ENCODE measurements at regions not wholly inside any gene's neighbourhood (a gene's known extent, or its start where the extent isn't known, plus 50 kb on each side); places are given as distances from the start of the nearest gene placed in this dataset.
"Not testable (repeated sequence)": the region's sequence is repeated elsewhere in the genome, so short reads cannot be mapped to it uniquely, and the experiment has no call there.

DNA sequence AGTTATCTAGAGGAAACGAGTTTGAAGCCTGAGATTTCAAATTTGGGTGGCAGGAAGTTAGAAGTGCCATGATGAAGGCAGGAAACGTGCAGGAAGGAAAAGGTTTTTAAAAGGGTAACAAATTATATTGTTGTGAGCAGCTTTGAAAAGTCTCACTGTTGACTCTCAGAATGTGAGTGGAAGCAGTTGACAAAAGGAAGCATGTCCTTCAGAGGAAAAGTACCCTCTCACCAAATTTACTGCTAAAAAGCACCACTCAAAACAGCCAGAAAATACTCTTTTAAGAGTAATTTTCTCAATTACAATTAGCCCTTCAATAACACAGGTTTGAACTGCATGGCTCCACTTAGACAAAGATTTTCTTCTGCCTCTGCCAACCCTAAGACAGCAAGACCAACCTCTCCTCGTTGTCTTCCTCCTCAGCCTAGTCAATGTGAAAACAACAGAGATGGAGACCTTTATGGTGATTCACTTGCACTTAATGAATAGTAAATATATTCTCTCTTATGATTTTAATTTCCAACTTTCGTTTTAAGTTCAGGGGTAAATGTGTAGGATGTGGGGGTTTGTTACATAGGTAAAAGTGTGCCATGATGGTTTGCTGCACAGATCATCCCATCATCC, 117.1 kb upstream of the LIPC start:
- DNase-seq (ENCODE audit: low read depth): no peak
- H3K27me3 ChIP-seq (ENCODE audit: control insufficient read depth, insufficient read depth, low read length): no peaks in the 10 kb centered on the region
- no peaks in the 10 kb centered on the region for H3K36me3 ChIP-seq (ENCODE audit: control insufficient read depth, insufficient read depth, low read length)
- ChIA-PET POLR2A (no interaction called here), CTCF (interaction anchor here (0.6 to 1.4 kb wide), 2 partner anchors 12 to 471 kb away, joined by 3 read pairs; no protein-coding TSS in a partner anchor)
- TF ChIP-seq, protein P1, sequence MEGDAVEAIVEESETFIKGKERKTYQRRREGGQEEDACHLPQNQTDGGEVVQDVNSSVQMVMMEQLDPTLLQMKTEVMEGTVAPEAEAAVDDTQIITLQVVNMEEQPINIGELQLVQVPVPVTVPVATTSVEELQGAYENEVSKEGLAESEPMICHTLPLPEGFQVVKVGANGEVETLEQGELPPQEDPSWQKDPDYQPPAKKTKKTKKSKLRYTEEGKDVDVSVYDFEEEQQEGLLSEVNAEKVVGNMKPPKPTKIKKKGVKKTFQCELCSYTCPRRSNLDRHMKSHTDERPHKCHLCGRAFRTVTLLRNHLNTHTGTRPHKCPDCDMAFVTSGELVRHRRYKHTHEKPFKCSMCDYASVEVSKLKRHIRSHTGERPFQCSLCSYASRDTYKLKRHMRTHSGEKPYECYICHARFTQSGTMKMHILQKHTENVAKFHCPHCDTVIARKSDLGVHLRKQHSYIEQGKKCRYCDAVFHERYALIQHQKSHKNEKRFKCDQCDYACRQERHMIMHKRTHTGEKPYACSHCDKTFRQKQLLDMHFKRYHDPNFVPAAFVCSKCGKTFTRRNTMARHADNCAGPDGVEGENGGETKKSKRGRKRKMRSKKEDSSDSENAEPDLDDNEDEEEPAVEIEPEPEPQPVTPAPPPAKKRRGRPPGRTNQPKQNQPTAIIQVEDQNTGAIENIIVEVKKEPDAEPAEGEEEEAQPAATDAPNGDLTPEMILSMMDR (IDR thresholded peaks at IDR 0.05; ENCODE audit: insufficient read depth, low read depth, low read length): no peak
- no peak overlapping the region for H3K4me3 ChIP-seq (ENCODE audit: low read depth, low read length)

DNA sequence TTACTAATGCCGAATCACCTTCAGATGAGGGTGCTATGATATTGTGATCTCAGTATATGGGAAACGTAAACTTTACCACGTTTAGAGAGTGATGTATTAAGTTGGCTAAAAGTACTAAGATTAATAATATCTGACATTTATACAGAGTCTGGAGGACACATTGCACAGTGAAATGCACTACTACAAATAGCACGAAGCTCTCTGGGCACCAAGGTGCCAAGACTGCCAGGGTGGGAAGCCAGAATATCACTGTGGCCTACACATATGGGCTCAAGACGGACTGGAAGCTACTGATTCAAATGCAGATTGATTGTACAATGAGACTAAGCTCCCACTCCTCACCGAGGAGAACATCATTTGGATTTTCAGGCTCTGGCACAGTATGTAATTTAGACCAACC, 113.3 kb upstream of the LIPC start:
- TF ChIP-seq, protein P1 (IDR thresholded peaks at IDR 0.05; ENCODE audit: insufficient read depth, low read depth, low read length): no peak
- H3K36me3 ChIP-seq (ENCODE audit: control insufficient read depth, insufficient read depth, low read length): no peaks in the 10 kb centered on the region
- POLR2A ChIA-PET: no interaction called here
- no peaks in the 10 kb centered on the region for H3K27me3 ChIP-seq (ENCODE audit: control insufficient read depth, insufficient read depth, low read length)
- CTCF ChIA-PET: interaction anchor here (0.6 kb wide), 1 partner anchor 92 kb away, joined by 3 read pairs; no protein-coding TSS in a partner anchor
- no peak overlapping the region for H3K4me3 ChIP-seq (ENCODE audit: low read depth, low read length)
- no peak for DNase-seq (ENCODE audit: low read depth)

DNA sequence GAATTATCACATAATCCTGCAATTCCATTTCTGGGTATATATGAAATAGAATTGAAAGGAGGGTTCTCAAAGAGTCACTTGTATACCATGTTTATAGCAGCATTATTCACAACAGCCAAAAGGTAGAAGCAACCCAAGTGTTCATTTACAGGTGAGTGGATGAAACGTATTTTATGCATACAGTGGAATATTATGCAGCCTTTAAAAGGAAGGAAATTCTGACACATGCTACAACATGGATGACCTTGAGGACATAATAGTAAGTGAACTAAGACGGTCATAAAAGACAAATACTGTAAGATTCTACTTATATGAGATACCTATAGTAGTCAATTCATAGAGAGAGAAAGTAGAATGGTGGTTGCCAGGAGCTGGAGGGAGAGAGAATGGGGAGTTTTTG, 110.8 kb upstream of the LIPC start:
- CTCF ChIA-PET: interaction anchor here (1.7 kb wide), 1 partner anchor 11 kb away, joined by 4 read pairs; no protein-coding TSS in a partner anchor
- H3K36me3 ChIP-seq (ENCODE audit: control insufficient read depth, insufficient read depth, low read length): no peaks in the 10 kb centered on the region
- H3K27me3 ChIP-seq (ENCODE audit: control insufficient read depth, insufficient read depth, low read length): no peaks in the 10 kb centered on the region
- POLR2A ChIA-PET: no interaction called here
- no peak for DNase-seq (ENCODE audit: low read depth)
- H3K4me3 ChIP-seq (ENCODE audit: low read depth, low read length): no peak overlapping the region
- TF ChIP-seq, protein P1 (IDR thresholded peaks at IDR 0.05; ENCODE audit: insufficient read depth, low read depth, low read length): no peak

DNA sequence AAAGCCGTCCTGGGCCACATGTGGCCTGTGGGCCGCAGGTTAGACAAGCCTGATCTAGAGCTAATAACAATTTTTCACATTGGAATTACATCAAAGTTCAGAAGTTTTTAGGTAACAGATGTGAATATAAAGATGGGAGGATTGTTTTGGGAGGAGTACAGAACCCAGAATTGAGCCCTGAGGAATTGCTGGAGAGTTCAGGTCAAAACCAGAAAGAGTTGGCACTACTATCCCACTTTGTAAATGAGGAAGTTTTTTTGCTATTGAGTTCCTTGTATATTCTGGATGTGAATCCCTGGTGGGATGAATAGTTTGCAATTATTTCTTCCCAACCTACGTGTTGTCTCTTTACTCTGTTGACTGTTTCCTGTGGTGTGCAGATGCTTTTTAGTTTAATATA, 109.5 kb upstream of the LIPC start:
- Histone ChIP-seq H3K36me3 (ENCODE audit: control insufficient read depth, insufficient read depth, low read length) (no peaks in the 10 kb centered on the region), H3K4me3 (ENCODE audit: low read depth, low read length) (no peak overlapping the region), H3K27me3 (ENCODE audit: control insufficient read depth, insufficient read depth, low read length) (no peaks in the 10 kb centered on the region)
- CTCF ChIA-PET: no interaction called here
- POLR2A ChIA-PET: no interaction called here
- TF ChIP-seq, protein P1 (IDR thresholded peaks at IDR 0.05; ENCODE audit: insufficient read depth, low read depth, low read length): no peak
- no peak for DNase-seq (ENCODE audit: low read depth)

DNA sequence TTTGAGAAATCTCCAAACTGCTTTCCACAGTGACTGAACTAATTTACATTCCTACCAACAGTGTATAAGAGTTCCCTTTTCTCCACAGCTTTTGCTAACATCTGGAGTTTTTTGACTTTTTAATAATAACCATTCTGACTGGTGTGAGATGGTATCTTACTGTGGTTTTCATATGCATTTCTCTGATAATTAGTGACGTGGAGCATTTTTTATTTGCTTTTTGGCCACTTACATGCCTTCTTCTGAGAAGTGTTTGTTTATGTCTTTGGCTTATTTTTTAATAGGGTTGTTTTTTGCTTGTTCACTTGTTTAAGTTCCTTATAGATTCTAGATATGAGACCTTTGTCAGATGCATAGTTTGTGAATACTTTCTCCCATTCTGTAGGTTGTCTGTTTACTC, 108.5 kb upstream of the LIPC start:
- ChIA-PET CTCF (interaction anchor here (1.3 kb wide), 1 partner anchor 11 kb away, joined by 4 read pairs; no protein-coding TSS in a partner anchor), POLR2A (interaction anchor here (0.6 kb wide), 1 partner anchor 18 kb away, joined by 3 read pairs; no protein-coding TSS in a partner anchor)
- not testable (repeated sequence) for H3K27me3 ChIP-seq (ENCODE audit: control insufficient read depth, insufficient read depth, low read length); H3K4me3 ChIP-seq (ENCODE audit: low read depth, low read length); DNase-seq (ENCODE audit: low read depth); H3K36me3 ChIP-seq (ENCODE audit: control insufficient read depth, insufficient read depth, low read length)

DNA sequence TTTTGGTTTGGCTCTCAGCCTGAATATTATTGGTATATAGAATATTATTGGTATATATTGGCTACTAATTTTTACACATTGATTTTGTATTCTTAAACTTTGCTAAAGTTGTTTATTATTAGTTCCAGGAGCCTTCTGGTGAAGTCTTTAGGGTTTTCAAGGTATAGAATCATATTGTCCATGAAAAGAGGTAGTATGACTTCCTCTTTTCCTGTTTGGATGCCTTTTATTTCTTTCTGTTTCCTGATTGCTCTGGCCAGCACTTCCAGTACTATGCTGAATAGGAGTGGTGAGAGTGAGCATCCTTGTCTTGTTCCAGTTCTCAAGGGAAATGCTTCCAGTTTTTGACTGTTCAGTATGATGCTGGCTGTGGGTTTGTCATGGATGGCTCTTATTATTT, 107.3 kb upstream of the LIPC start:
- Histone ChIP-seq H3K4me3 (ENCODE audit: low read depth, low read length) (no peak overlapping the region), H3K36me3 (ENCODE audit: control insufficient read depth, insufficient read depth, low read length) (no peaks in the 10 kb centered on the region), H3K27me3 (ENCODE audit: control insufficient read depth, insufficient read depth, low read length) (no peaks in the 10 kb centered on the region)
- no peak for DNase-seq (ENCODE audit: low read depth)
- POLR2A ChIA-PET: no interaction called here
- TF ChIP-seq, protein P1 (IDR thresholded peaks at IDR 0.05; ENCODE audit: insufficient read depth, low read depth, low read length): no peak
- CTCF ChIA-PET: interaction anchor here (1.3 kb wide), 1 partner anchor 12 kb away, joined by 4 read pairs; no protein-coding TSS in a partner anchor

All from BJ (cell line).